ENCODE measurements at regions not wholly inside any gene's neighbourhood (a gene's known extent, or its start where the extent isn't known, plus 50 kb on each side); places are given as distances from the start of the nearest gene placed in this dataset.

GRCh38 chr20:60505423-60505822 is 547.2 kb downstream of the CDH26 start:
- TF ChIP-seq MAZ (IDR thresholded peaks at IDR 0.05; ENCODE audit: borderline replicate concordance, low read depth, low read length), result no peak
- TF ChIP-seq, protein P1, sequence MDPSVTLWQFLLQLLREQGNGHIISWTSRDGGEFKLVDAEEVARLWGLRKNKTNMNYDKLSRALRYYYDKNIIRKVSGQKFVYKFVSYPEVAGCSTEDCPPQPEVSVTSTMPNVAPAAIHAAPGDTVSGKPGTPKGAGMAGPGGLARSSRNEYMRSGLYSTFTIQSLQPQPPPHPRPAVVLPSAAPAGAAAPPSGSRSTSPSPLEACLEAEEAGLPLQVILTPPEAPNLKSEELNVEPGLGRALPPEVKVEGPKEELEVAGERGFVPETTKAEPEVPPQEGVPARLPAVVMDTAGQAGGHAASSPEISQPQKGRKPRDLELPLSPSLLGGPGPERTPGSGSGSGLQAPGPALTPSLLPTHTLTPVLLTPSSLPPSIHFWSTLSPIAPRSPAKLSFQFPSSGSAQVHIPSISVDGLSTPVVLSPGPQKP (IDR thresholded peaks at IDR 0.05; ENCODE audit: borderline replicate concordance, low read depth, low read length), result no peak
- TF ChIP-seq RAD21 (IDR thresholded peaks at IDR 0.05; ENCODE audit: low read length), result no peak
- no peak for TF ChIP-seq BHLHE40 (IDR thresholded peaks at IDR 0.05; ENCODE audit: low read depth, low read length)
- TF ChIP-seq CHD1 (IDR thresholded peaks at IDR 0.05; ENCODE audit: low read depth, low read length), result no peak
- TF ChIP-seq FOS (IDR thresholded peaks at IDR 0.05; ENCODE audit: low read depth, low read length), result no peak
- no peak for TF ChIP-seq CTCF (conservative IDR thresholded peaks at IDR 0.05; ENCODE audit: low read depth, low read length)
- TF ChIP-seq NFE2L2 (IDR thresholded peaks at IDR 0.05; ENCODE audit: low read depth, low read length), result no peak
- TF ChIP-seq RFX5 (IDR thresholded peaks at IDR 0.05; ENCODE audit: low read depth, low read length), result no peak
- Histone ChIP-seq H4K8ac (ENCODE audit: low read depth in 2 of 2, low read length in 2 of 2) (no peak overlapping the region), H3K9me1 (ENCODE audit: insufficient read depth, low read length) (no peaks in the 10 kb centered on the region), H4K91ac (ENCODE audit: insufficient read depth, low read depth, low read length) (no peak overlapping the region), H3K27me3 (ENCODE audit: control insufficient read depth, insufficient read depth, low read length) (no peaks in the 10 kb centered on the region), H3K4ac (ENCODE audit: low read depth, low read length) (no peak overlapping the region), H3K79me1 (ENCODE audit: low read depth in 1 of 2, low read length in 2 of 2) (no peaks in the 10 kb centered on the region), H3K4me1 (ENCODE audit: control insufficient read depth, insufficient read depth, low read length) (no peaks in the 10 kb centered on the region), H2AK5ac (ENCODE audit: low read depth, low read length) (no peak overlapping the region), H2AK9ac (replicated peaks; ENCODE audit: low read depth, low read length, poor library complexity) (no peak overlapping the region), H3K27ac (ENCODE audit: insufficient read depth, low read length) (no peak overlapping the region), H2AFZ (replicated peaks; ENCODE audit: low read length, poor library complexity) (no peak overlapping the region), H3K36me3 (ENCODE audit: control insufficient read depth, insufficient read depth, low read length) (no peaks in the 10 kb centered on the region), H4K20me1 (ENCODE audit: insufficient read depth, low read length) (no peaks in the 10 kb centered on the region), H2BK15ac (ENCODE audit: low read depth, low read length) (no peak overlapping the region), H2BK20ac (ENCODE audit: low read depth, low read length) (no peak overlapping the region), H2BK120ac (ENCODE audit: low read depth, low read length) (no peak overlapping the region), H3K9ac (ENCODE audit: low read depth, low read length) (no peak overlapping the region), H3K18ac (ENCODE audit: low read depth, low read length) (no peak overlapping the region), H3K14ac (replicated peaks; ENCODE audit: low read depth, low read length) (no peak overlapping the region), H3K9me3 (ENCODE audit: control insufficient read depth, insufficient read depth, low read length) (no peaks in the 10 kb centered on the region), H2BK5ac (ENCODE audit: low read depth, low read length, poor library complexity, severe bottlenecking) (no peak overlapping the region), H4K5ac (ENCODE audit: low read depth, low read length) (no peak overlapping the region), H3K4me2 (ENCODE audit: low read depth, low read length) (no peak overlapping the region), H3K56ac (ENCODE audit: extremely low read depth, insufficient read depth, low read length) (no peak overlapping the region), H3K23ac (ENCODE audit: low read depth, low read length) (no peak overlapping the region), H3K4me3 (ENCODE audit: insufficient read depth, low read depth, low read length) (no peak overlapping the region)
- POLR2A ChIA-PET (ENCODE audit: unreplicated experiment), result no interaction called here
- CTCF ChIA-PET, result no interaction called here
- DNase-seq (no peak), ATAC-seq (ENCODE audit: low read depth) (no peak)
- in situ Hi-C loops (cut with MboI; ENCODE audit: low sequenced_read_pairs) (no loop called here), intact Hi-C loops (cut with micrococcal nuclease) (no loop called here), dilution Hi-C loops (cut with HindIII; ENCODE audit: low sequenced_read_pairs, unreplicated experiment) (no loop called here)
- no TSS peak for BruUV-seq (replicated peaks)
- no CpG with 5 or more reads among the region's 3 CpGs for WGBS, 2 experiments (ENCODE audit: extremely low coverage in 2 of 2, insufficient read length in 1 of 2)
